Effector memory CD8-positive, alpha-beta T cell (primary cell): ENCODE measurements at regions not wholly inside any gene's neighbourhood (a gene's known extent, or its start where the extent isn't known, plus 50 kb on each side); places are given as distances from the start of the nearest gene placed in this dataset.
"Not testable (repeated sequence)": the region's sequence is repeated elsewhere in the genome, so short reads cannot be mapped to it uniquely, and the experiment has no call there.

ENCODE experiments used
- ATAC-seq: fragments of 150-1000 bp; cut with Tn5 transposase; replicated peaks from 2 replicates; pipeline ENCODE4 v1.10.0; 2021; ENCODE audit warnings: mild to moderate bottlenecking, moderate library complexity
- DNase-seq, 3 experiments: peaks; one replicate each; pipeline ENCODE4 v3.0.0; 2021
- H3K27ac Mint-ChIP-seq, 2 donors: one replicate each; pipeline ENCODE4 v1.8.0; 2022; ENCODE audit warnings: mild to moderate bottlenecking in 2 of 2, mixed read lengths in 2 of 2, moderate library complexity in 2 of 2
- H3K27me3 Mint-ChIP-seq, 2 donors: one replicate each; pipeline ENCODE4 v1.8.0; 2022; ENCODE audit warnings: mixed read lengths in 2 of 2
- H3K36me3 Mint-ChIP-seq: one replicate; pipeline ENCODE4 v1.8.0; 2022; ENCODE audit warnings: mild to moderate bottlenecking, moderate library complexity, mixed read lengths; ENCODE audit not compliant: insufficient read depth
- H3K4me1 Mint-ChIP-seq, 2 donors: one replicate each; pipeline ENCODE4 v1.8.0; 2022; ENCODE audit warnings: low read depth in 2 of 2, mixed read lengths in 2 of 2
- H3K4me3 Mint-ChIP-seq, 2 donors: one replicate each; pipeline ENCODE4 v1.8.0; 2022; ENCODE audit warnings: mild to moderate bottlenecking in 2 of 2, mixed read lengths in 2 of 2, moderate library complexity in 2 of 2
- H3K9me3 Mint-ChIP-seq, 2 donors: one replicate each; pipeline ENCODE4 v1.8.0; 2022; ENCODE audit warnings: mixed read lengths in 2 of 2

- not testable (repeated sequence) for H3K9me3 Mint-ChIP-seq, H3K4me1 Mint-ChIP-seq, H3K4me3 Mint-ChIP-seq, H3K36me3 Mint-ChIP-seq, H3K27ac Mint-ChIP-seq, DNase-seq, ATAC-seq
- peaks cover 40 to 72% of the 10 kb centered on the region in 2 donors for H3K27me3 Mint-ChIP-seq
Measured at GRCh38 chr11:134982432-134982831, 570.4 kb upstream of the B3GAT1 start.

DNA sequence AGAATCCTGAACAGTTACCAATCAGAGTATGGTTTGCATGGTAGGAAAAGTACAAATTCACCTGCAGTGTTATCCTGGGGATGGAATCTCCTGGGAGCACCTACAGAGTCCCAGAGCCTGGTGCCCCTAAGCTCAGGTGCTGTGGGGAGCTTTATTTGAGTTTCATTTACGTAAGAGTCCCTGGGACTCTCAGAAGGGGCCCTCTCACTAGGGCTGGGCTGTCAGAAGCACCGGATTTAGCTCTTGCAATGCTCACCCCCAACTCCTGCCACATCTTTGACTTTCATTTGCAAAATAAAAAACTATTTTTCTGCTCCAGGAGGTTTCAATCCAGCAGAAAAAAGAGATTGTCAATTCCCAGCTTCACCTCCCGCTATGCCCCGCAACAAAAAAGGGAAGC lies 569.8 kb upstream of the B3GAT1 start:
- Mint-ChIP-seq H3K9me3 (no peaks in the 10 kb centered on the region), H3K27ac (no peak overlapping the region), H3K4me3 (no peak overlapping the region), H3K36me3 (peaks cover 3% of the 10 kb centered on the region), H3K27me3 (peaks cover 34 to 66% of the 10 kb centered on the region in 2 donors), H3K4me1 (peaks cover 3 to 9% of the 10 kb centered on the region in 2 donors)
- ATAC-seq = no peak
- DNase-seq = no peak

- H3K4me1 Mint-ChIP-seq = peaks cover 3 to 9% of the 10 kb centered on the region in 2 donors
- peaks cover 3% of the 10 kb centered on the region for H3K36me3 Mint-ChIP-seq
- no peak for ATAC-seq
Measured at GRCh38 chr11:134980819-134981710, 569.0 kb upstream of the B3GAT1 start.

DNA sequence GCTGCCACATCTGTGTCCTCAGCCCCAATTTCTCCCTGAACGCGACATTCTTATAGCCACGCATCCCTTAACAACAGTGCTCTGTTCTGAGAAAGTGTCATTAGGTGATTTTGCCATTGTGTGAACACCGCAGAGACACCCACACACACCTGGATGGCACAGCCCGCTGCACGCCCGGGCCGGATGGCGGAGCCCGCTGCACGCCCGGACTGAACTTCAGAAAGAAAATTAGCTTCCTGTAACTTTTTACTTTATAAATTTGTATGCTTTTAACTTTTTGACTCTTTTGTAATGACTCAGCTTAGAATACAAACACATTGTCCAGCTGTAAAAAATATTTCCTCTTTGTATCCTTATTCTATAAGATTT lies 567.0 kb upstream of the B3GAT1 start:
- ATAC-seq, H3K4me1 Mint-ChIP-seq, H3K4me3 Mint-ChIP-seq, H3K36me3 Mint-ChIP-seq, DNase-seq, H3K9me3 Mint-ChIP-seq, H3K27ac Mint-ChIP-seq: not testable (repeated sequence)
- H3K27me3 Mint-ChIP-seq = peaks cover 23 to 52% of the 10 kb centered on the region in 2 donors

More at GRCh38 chr11:134980819-134981710, 569.0 kb upstream of the B3GAT1 start:
- no peak overlapping the region for H3K27ac Mint-ChIP-seq
- H3K4me3 Mint-ChIP-seq = no peak overlapping the region
- no peak for DNase-seq
- H3K9me3 Mint-ChIP-seq = no peaks in the 10 kb centered on the region
- H3K27me3 Mint-ChIP-seq = peaks cover 34 to 65% of the 10 kb centered on the region in 2 donors

GRCh38 chr11:134978388-134979088 lies 566.5 kb upstream of the B3GAT1 start:
- DNase-seq (no peak), ATAC-seq (no peak)
- peaks cover 3% of the 10 kb centered on the region for H3K36me3 Mint-ChIP-seq
- no peak overlapping the region for H3K27ac Mint-ChIP-seq
- no peaks in the 10 kb centered on the region for H3K4me1 Mint-ChIP-seq
- H3K4me3 Mint-ChIP-seq = no peak overlapping the region
- peaks cover 17 to 47% of the 10 kb centered on the region in 2 donors for H3K27me3 Mint-ChIP-seq
- H3K9me3 Mint-ChIP-seq = no peaks in the 10 kb centered on the region

DNA sequence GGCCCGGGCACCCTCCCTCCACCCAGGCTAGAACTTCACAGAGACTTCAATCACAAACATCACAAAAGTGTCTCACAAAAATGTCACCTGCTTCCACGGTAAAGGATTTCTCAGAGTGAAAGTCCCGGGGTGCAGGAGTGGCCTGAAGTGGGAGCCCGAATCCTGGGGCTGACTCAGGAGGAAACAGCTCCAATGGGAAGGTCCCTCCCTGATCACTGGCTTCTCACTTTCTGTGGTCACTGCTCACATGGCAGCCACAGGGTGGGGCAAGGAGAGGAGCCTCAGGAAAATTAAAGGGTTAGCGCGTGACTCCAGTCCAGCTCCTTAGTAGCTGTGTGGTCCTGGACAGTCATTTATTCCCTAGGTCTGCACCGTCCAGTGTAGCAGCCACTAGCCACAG lies 564.5 kb upstream of the B3GAT1 start:
- DNase-seq = no peak
- no peak overlapping the region for H3K4me3 Mint-ChIP-seq
- no peaks in the 10 kb centered on the region for H3K9me3 Mint-ChIP-seq
- ATAC-seq = no peak
- H3K27ac Mint-ChIP-seq = no peak overlapping the region
- H3K36me3 Mint-ChIP-seq = peaks cover 3% of the 10 kb centered on the region
- peaks cover 6 to 43% of the 10 kb centered on the region in 2 donors for H3K27me3 Mint-ChIP-seq
- no peaks in the 10 kb centered on the region for H3K4me1 Mint-ChIP-seq

DNA sequence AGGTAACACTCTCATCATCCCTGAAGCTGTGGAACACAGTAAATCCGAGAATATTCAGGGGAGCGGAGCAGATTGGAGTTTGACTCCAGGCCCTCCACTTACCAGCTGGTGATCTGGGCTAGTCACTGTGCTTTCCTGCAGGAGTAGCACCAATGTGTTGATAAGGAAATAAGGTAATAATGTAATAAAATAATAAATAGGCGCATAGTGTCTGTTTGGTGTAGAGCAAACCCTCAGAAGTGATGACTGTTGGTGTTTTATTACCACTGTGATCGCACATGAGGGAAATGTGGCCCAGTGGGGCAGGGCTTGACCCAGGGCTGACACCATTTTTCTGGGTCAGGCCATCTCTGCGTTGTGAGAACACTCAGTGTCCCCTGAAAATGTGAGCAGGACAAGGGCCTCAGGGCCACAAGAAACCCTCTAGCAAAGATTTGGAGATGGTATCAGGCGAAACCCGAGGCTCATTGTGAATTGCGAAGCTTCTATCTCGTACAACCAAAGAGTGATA lies 563.9 kb upstream of the B3GAT1 start:
- DNase-seq = no peak
- H3K36me3 Mint-ChIP-seq = peaks cover 3% of the 10 kb centered on the region
- no peak for ATAC-seq
- H3K27ac Mint-ChIP-seq = no peak overlapping the region
- no peaks in the 10 kb centered on the region for H3K9me3 Mint-ChIP-seq
- peaks cover 6 to 42% of the 10 kb centered on the region in 2 donors for H3K27me3 Mint-ChIP-seq
- no peak overlapping the region for H3K4me3 Mint-ChIP-seq
- no peaks in the 10 kb centered on the region for H3K4me1 Mint-ChIP-seq

DNA sequence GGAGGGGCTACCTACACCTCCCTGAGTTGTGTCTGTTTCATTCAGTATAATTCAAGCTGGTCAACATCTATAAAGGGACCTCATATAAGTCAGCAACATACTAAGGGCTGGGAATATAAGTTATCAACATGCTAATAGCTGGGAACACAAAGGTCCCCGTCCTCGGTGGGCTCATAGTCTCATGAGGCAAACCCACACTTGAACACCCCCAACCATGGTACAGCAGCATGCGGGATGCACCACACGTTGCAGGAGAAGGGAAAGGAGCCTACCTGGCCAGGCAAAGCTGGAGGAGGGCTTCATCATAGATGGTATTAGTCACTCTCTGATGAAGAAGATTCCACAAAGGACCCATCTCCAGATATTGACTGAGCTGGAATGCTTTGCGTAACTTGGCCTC lies 561.8 kb upstream of the B3GAT1 start:
- no peaks in the 10 kb centered on the region for H3K9me3 Mint-ChIP-seq
- H3K36me3 Mint-ChIP-seq = peaks cover 2% of the 10 kb centered on the region
- no peaks in the 10 kb centered on the region for H3K4me1 Mint-ChIP-seq
- ATAC-seq (no peak), DNase-seq (no peak)
- H3K4me3 Mint-ChIP-seq = no peak overlapping the region
- H3K27ac Mint-ChIP-seq = no peak overlapping the region
- peaks cover 21 to 35% of the 10 kb centered on the region in 2 donors for H3K27me3 Mint-ChIP-seq

DNA sequence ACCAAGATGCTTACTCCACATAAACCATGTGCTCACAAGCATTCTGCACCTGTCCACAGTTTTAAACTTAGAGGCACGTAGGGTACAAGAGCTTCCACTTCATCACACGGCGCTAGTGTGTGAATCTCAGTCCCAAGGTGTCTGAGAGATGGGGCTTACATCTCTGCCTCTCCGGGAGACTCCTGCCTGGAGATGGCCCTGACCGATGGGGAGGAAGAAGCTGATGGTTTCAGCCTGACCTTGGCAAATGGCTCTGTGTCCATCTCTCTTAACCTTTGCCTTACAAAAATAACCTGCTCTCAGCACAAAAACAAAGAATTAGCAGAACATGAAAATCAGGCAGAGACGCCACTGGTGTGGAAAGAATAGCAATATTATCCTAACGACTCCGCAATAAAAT lies 559.3 kb upstream of the B3GAT1 start:
- peaks cover 3% of the 10 kb centered on the region for H3K36me3 Mint-ChIP-seq
- H3K27ac Mint-ChIP-seq = no peak overlapping the region
- H3K9me3 Mint-ChIP-seq = no peaks in the 10 kb centered on the region
- no peak for ATAC-seq
- no peaks in the 10 kb centered on the region for H3K4me1 Mint-ChIP-seq
- DNase-seq = no peak
- H3K27me3 Mint-ChIP-seq = peaks cover 30 to 31% of the 10 kb centered on the region in 2 donors
- H3K4me3 Mint-ChIP-seq = no peak overlapping the region

- Mint-ChIP-seq H3K9me3 (no peaks in the 10 kb centered on the region), H3K4me1 (no peaks in the 10 kb centered on the region), H3K27ac (no peak overlapping the region), H3K4me3 (no peak overlapping the region), H3K27me3 (peaks cover 42 to 54% of the 10 kb centered on the region in 2 donors), H3K36me3 (peaks cover 3% of the 10 kb centered on the region)
- ATAC-seq = no peak
- DNase-seq = no peak
Measured at GRCh38 chr11:134967746-134968145, 555.7 kb upstream of the B3GAT1 start.

- H3K4me3 Mint-ChIP-seq, DNase-seq, H3K4me1 Mint-ChIP-seq, ATAC-seq, H3K27ac Mint-ChIP-seq, H3K36me3 Mint-ChIP-seq, H3K9me3 Mint-ChIP-seq: not testable (repeated sequence)
- H3K27me3 Mint-ChIP-seq = peaks cover 13 to 23% of the 10 kb centered on the region in 2 donors
Measured at GRCh38 chr11:134961386-134961785, 549.3 kb upstream of the B3GAT1 start.

DNA sequence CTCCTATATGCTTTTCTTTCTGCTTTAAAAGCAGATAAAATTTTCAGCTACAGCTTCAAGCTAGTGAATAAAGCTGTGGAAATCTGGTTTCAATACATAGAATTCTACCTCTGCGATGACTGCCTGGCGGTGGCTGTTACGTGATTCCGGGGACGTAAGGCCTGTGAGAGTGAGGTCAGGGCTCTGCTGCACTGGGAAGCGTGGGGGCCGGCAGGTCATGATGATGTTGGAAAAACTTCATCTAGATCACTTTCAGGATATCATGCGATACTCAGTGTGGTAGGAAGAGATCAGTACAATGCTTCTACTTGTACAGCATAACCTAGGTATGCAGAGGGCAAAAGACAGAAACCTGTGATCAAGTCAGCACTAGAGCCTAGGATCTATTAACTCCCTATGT lies 546.8 kb upstream of the B3GAT1 start:
- Mint-ChIP-seq H3K9me3 (no peaks in the 10 kb centered on the region), H3K36me3 (no peaks in the 10 kb centered on the region), H3K27me3 (peaks cover 15 to 16% of the 10 kb centered on the region in 2 donors), H3K4me3 (no peak overlapping the region), H3K4me1 (no peaks in the 10 kb centered on the region), H3K27ac (no peak overlapping the region)
- ATAC-seq (no peak), DNase-seq (no peak)

- H3K36me3 Mint-ChIP-seq = no peaks in the 10 kb centered on the region
- H3K9me3 Mint-ChIP-seq = no peaks in the 10 kb centered on the region
Measured at GRCh38 chr11:134958336-134958640, 546.2 kb upstream of the B3GAT1 start.

More at GRCh38 chr11:134958336-134958640, 546.2 kb upstream of the B3GAT1 start:
- Mint-ChIP-seq H3K27ac (no peak overlapping the region), H3K4me1 (no peaks in the 10 kb centered on the region), H3K4me3 (no peak overlapping the region), H3K27me3 (peaks cover 12 to 16% of the 10 kb centered on the region in 2 donors)
- ATAC-seq (no peak), DNase-seq (no peak)
